Thyroid gland (tissue), 4 donors: ENCODE measurements at regions not wholly inside any gene's neighbourhood (a gene's known extent, or its start where the extent isn't known, plus 50 kb on each side); places are given as distances from the start of the nearest gene placed in this dataset.

ENCODE experiments used
- DNase-seq, 2 donors: peaks; one replicate each; pipeline ENCODE4 v3.0.0-alpha.2; 2019
- H3K27ac ChIP-seq, 3 donors: fragments of 200-600 bp; sonication (generic); 1 replicate in 2 of 3; 2 replicates in 1 of 3; pipeline ENCODE4 v1.5.1; 2016 to 2019; ENCODE audit warnings: mild to moderate bottlenecking in 1 of 3, moderate library complexity in 1 of 3
- H3K27me3 ChIP-seq: fragments of 200-600 bp; sonication (generic); one replicate; pipeline ENCODE4 v1.5.1; 2019
- H3K36me3 ChIP-seq, 2 donors: fragments of 200-600 bp; sonication (generic); one replicate each; pipeline ENCODE4 v1.5.1; 2016 to 2019
- H3K4me1 ChIP-seq, 2 donors: fragments of 200-600 bp; sonication (generic); one replicate each; pipeline ENCODE4 v1.5.1; 2017 to 2019
- H3K4me3 ChIP-seq, 3 donors: fragments of 200-600 bp; sonication (generic); replicated peaks in 1 of 3; 1 replicate in 2 of 3; 2 replicates in 1 of 3; pipeline ENCODE4 v1.5.1; 2016; ENCODE audit warnings: mild to moderate bottlenecking in 1 of 3
- H3K9me3 ChIP-seq: fragments of 200-600 bp; sonication (generic); one replicate; pipeline ENCODE4 v1.5.1; 2017
- POLR2A ChIP-seq, 2 donors: fragments of 450-650 bp; IDR thresholded peaks; one replicate each; pipeline ENCODE4 v1.6.1; 2017; ENCODE audit warnings: antibody characterized with exemption in 2 of 2, mild to moderate bottlenecking in 2 of 2, moderate library complexity in 1 of 2
- WGBS, 2 donors: methylation state at CpG; one replicate each; pipeline ENCODE4 v1.1.5; 2017; 5-methylcytosine and 5-hydroxymethylcytosine counted together
- intact Hi-C: fragments of 100-400 bp; cut with DNase I; formaldehyde crosslinking; loops from one replicate; pipeline ENCODE4 v1.15.1; 2023
- TF ChIP-seq, protein P1 (sequence below), 6 experiments: fragments of 200-600 bp in 3 of 6; fragments of 450-650 bp in 3 of 6; sonication (generic) in 3 of 6; IDR thresholded peaks; one replicate each; pipeline ENCODE4 v1.5.1; 2016 to 2019; ENCODE audit warnings: antibody characterized with exemption in 6 of 6, mild to moderate bottlenecking in 2 of 6, inconsistent platforms in 1 of 6, moderate library complexity in 1 of 6

DNA sequence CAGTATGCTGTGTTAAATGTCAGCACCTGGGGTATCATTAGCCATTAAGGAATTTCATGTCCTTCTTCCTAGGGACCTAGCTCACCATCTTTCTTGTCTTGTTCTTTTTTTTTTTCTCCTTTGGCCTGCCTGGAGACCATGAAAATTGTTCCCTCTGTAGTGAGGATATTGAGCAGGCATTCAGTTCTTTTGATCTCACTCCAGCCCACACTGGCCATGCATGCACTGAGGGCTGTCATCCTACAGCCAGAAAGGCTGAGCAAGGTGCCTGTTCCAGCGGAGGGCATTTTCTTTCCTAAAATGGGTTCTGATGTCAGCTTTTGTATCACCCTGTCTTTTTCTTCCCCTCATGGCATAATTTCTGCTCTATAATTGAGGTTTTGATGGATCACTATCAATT, 275.9 kb upstream of the HAND2 start:
- H3K4me3 ChIP-seq = no peak overlapping the region
- no peak for DNase-seq
- no peaks in the 10 kb centered on the region for H3K27me3 ChIP-seq
- H3K4me1 ChIP-seq = no peaks in the 10 kb centered on the region
- 89 to 92% methylated on average over 1 of the region's 1 CpG for WGBS, 2 donors
- intact Hi-C loops = no loop called here
- TF ChIP-seq POLR2A (IDR thresholded peaks at IDR 0.05) = no peak
- TF ChIP-seq, protein P1, sequence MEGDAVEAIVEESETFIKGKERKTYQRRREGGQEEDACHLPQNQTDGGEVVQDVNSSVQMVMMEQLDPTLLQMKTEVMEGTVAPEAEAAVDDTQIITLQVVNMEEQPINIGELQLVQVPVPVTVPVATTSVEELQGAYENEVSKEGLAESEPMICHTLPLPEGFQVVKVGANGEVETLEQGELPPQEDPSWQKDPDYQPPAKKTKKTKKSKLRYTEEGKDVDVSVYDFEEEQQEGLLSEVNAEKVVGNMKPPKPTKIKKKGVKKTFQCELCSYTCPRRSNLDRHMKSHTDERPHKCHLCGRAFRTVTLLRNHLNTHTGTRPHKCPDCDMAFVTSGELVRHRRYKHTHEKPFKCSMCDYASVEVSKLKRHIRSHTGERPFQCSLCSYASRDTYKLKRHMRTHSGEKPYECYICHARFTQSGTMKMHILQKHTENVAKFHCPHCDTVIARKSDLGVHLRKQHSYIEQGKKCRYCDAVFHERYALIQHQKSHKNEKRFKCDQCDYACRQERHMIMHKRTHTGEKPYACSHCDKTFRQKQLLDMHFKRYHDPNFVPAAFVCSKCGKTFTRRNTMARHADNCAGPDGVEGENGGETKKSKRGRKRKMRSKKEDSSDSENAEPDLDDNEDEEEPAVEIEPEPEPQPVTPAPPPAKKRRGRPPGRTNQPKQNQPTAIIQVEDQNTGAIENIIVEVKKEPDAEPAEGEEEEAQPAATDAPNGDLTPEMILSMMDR (IDR thresholded peaks at IDR 0.05) = no peak
- H3K36me3 ChIP-seq = no peaks in the 10 kb centered on the region
- H3K27ac ChIP-seq = no peak overlapping the region
- H3K9me3 ChIP-seq = no peaks in the 10 kb centered on the region

DNA sequence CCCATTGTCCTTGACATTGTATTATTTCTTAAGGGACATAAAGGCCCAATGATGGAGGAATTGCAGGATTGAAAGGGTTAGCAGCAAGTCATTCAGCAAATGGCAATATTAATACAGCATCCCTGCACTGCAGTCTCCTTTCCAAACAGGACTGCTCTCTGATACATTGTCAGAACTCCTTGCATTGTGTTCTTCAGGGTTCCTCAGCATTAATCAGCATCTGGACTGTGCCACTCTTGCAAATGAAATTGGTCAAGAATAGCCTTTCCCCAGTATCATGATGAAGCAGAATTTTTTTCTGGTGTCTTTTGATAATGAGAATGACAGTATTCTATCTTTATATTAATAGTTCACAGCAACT, 272.6 kb upstream of the HAND2 start:
- H3K27me3 ChIP-seq = no peaks in the 10 kb centered on the region
- H3K27ac ChIP-seq = no peak overlapping the region
- no peak overlapping the region for H3K4me3 ChIP-seq
- no peaks in the 10 kb centered on the region for H3K4me1 ChIP-seq
- TF ChIP-seq, protein P1 (IDR thresholded peaks at IDR 0.05) = no peak
- no peak for TF ChIP-seq POLR2A (IDR thresholded peaks at IDR 0.05)
- no peak for DNase-seq
- no peaks in the 10 kb centered on the region for H3K36me3 ChIP-seq
- H3K9me3 ChIP-seq = no peaks in the 10 kb centered on the region
- intact Hi-C loops = no loop called here

DNA sequence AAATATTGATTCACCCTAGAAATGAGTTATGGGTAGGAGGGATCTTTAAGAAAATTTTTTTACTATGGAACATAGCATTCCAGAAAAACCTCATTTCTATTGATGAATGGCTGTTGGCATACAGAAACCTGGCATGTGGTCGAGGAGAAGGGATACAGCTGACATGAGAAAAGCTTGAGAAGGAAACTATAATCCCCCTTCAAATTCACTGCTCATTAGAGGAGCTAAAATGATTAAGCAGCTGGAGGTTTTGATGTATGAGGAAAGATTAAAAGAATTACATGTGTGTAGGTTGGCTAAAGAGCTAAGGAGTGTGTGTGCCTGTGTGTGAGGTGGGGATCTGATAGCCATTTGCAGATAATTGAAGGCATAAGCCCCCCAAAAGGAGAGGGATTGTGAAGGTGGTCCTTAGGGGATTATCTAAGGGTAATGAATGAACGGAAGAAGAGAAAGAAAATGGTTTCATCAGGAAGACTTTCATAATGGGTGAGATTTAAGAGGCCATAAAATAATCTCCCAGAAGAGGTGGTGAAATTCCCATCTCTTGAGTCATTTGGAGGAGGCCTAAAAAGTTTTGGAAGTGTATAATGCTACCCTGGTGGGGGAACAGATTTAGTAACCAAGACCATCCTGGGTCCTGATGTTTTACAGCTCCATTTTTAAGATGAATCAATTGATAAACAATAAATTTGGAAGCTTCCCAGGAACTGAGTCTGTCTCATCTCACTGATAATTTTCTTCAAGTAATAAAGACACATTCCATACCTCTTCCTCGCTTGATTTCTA, 272.0 kb upstream of the HAND2 start:
- no peak overlapping the region for H3K4me3 ChIP-seq
- no peaks in the 10 kb centered on the region for H3K9me3 ChIP-seq
- no peaks in the 10 kb centered on the region for H3K4me1 ChIP-seq
- H3K36me3 ChIP-seq = no peaks in the 10 kb centered on the region
- DNase-seq = no peak
- 56 to 66% methylated on average over 3 of the region's 3 CpGs for WGBS, 2 donors
- no peak overlapping the region for H3K27ac ChIP-seq
- intact Hi-C loops = no loop called here
- no peak for TF ChIP-seq POLR2A (IDR thresholded peaks at IDR 0.05)
- TF ChIP-seq, protein P1 (IDR thresholded peaks at IDR 0.05) = no peak
- H3K27me3 ChIP-seq = no peaks in the 10 kb centered on the region

DNA sequence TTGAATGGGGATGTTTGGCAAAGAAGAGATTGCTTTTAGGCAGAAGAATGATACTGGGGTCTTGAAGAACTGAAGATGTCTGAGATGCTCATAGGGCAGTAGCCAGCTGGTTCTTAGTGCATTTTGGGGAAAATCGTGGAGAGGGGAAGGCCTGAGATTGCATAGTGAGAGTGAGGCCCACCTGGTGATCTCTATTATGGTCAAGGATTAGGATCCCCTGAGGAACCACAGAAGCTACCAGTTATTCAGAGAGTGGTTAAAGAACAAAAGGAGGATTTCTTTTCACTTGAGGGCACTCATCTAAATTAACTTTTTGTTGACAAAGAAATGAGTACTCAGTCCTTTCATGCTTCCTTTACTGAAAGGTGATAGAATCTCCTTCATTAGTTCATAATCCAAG, 271.3 kb upstream of the HAND2 start:
- Histone ChIP-seq H3K9me3 (no peaks in the 10 kb centered on the region), H3K27ac (no peak overlapping the region), H3K4me3 (no peak overlapping the region), H3K36me3 (no peaks in the 10 kb centered on the region), H3K27me3 (no peaks in the 10 kb centered on the region), H3K4me1 (no peaks in the 10 kb centered on the region)
- DNase-seq = no peak
- intact Hi-C loops = no loop called here
- WGBS, 2 donors = 22 to 25% methylated on average over 1 of the region's 1 CpG
- TF ChIP-seq, protein P1 (IDR thresholded peaks at IDR 0.05) = no peak
- no peak for TF ChIP-seq POLR2A (IDR thresholded peaks at IDR 0.05)

DNA sequence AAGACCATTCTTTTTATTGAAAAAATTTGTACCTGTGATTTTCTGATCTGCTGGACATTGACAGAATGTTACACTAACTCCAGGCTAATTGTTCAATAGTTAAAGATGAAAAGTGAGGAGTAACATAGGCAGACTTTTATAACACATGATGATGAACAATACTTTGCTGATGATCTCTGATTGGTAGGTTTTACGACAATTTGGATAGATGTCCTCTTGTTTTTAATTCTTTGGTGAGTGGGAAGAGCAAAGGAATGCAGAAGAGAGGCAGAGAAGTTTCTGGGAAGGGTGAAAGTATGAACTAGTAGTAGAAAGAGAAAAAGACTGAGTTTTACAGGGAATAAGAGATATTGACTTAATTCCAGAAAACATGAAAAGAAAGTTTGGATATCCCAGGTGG, 267.3 kb upstream of the HAND2 start:
- Histone ChIP-seq H3K4me3 (no peak overlapping the region), H3K27ac (no peak overlapping the region), H3K27me3 (no peaks in the 10 kb centered on the region), H3K36me3 (no peaks in the 10 kb centered on the region), H3K4me1 (no peaks in the 10 kb centered on the region), H3K9me3 (no peaks in the 10 kb centered on the region)
- intact Hi-C loops = no loop called here
- DNase-seq = no peak
- 70 to 81% methylated on average over 1 of the region's 1 CpG for WGBS, 2 donors
- TF ChIP-seq, protein P1 (IDR thresholded peaks at IDR 0.05) = no peak
- no peak for TF ChIP-seq POLR2A (IDR thresholded peaks at IDR 0.05)
